Neural cell (in vitro differentiated cells): ENCODE measurements at regions not wholly inside any gene's neighbourhood (a gene's known extent, or its start where the extent isn't known, plus 50 kb on each side); places are given as distances from the start of the nearest gene placed in this dataset.

ENCODE experiments used
- EP300 ChIP-seq: fragments of 450-650 bp; conservative IDR thresholded peaks from 2 replicates; pipeline ENCODE4 v1.6.1; 2014; ENCODE audit warnings: antibody characterized with exemption, mild to moderate bottlenecking, moderate library complexity; ENCODE audit not compliant: poor library complexity, severe bottlenecking
- EZH2 ChIP-seq: fragments of 200-600, 300-800 bp; shearing (Covaris generic), sonication (generic); IDR thresholded peaks from 2 replicates; pipeline ENCODE4 v1.6.1; 2014; ENCODE audit warnings: antibody characterized with exemption, low read length, borderline replicate concordance, mild to moderate bottlenecking; ENCODE audit not compliant: insufficient read depth, poor library complexity, severe bottlenecking
- MXI1 ChIP-seq: fragments of 450-650 bp; conservative IDR thresholded peaks from 2 replicates; pipeline ENCODE4 v1.6.1; 2014; ENCODE audit warnings: antibody characterized with exemption, mild to moderate bottlenecking; ENCODE audit not compliant: poor library complexity, severe bottlenecking
- POLR2AphosphoS5 ChIP-seq: IDR thresholded peaks from 2 replicates; pipeline ENCODE4 v1.6.1; 2012
- RAD21 ChIP-seq: fragments of 450-650 bp; conservative IDR thresholded peaks from 2 replicates; pipeline ENCODE4 v1.6.1; 2014; ENCODE audit warnings: antibody characterized with exemption, mild to moderate bottlenecking, moderate library complexity
- SMC3 ChIP-seq: fragments of 450-650 bp; conservative IDR thresholded peaks from 2 replicates; pipeline ENCODE4 v1.6.1; 2014; ENCODE audit warnings: antibody characterized with exemption, mild to moderate bottlenecking, moderate library complexity; ENCODE audit not compliant: poor library complexity
- TAF1 ChIP-seq: IDR thresholded peaks from 2 replicates; pipeline ENCODE4 v1.6.1; 2012; ENCODE audit warnings: low read depth
- TF ChIP-seq, protein P1 (sequence below): fragments of 450-650 bp; IDR thresholded peaks from 2 replicates; pipeline ENCODE4 v1.5.1; 2014; ENCODE audit warnings: antibody characterized with exemption, mild to moderate bottlenecking, moderate library complexity; ENCODE audit not compliant: poor library complexity, severe bottlenecking
- TF ChIP-seq, protein P2 (sequence below): IDR thresholded peaks from 2 replicates; pipeline ENCODE4 v1.6.1; 2012; ENCODE audit warnings: borderline replicate concordance

DNA sequence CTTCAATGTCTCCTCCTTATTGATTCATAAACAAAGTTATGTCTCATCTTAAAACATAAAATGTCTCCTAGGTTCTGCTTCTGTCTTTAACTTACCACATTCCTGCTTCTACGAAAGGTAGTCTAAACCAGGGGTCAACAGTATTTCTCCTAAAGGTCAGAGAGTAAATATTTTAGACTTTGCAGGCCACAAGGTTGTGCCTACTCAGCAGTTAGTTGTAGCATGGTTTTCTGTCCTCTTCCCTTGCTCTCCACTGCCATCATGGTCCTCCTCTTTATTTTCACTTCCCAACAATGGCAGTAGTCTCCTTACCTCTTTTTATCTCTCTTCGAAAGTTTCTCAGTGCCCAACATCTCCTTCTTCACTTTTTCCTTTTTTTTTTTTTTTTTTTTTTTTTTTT is 68.3 kb upstream of the LRP1B start:
- TF ChIP-seq, protein P1, sequence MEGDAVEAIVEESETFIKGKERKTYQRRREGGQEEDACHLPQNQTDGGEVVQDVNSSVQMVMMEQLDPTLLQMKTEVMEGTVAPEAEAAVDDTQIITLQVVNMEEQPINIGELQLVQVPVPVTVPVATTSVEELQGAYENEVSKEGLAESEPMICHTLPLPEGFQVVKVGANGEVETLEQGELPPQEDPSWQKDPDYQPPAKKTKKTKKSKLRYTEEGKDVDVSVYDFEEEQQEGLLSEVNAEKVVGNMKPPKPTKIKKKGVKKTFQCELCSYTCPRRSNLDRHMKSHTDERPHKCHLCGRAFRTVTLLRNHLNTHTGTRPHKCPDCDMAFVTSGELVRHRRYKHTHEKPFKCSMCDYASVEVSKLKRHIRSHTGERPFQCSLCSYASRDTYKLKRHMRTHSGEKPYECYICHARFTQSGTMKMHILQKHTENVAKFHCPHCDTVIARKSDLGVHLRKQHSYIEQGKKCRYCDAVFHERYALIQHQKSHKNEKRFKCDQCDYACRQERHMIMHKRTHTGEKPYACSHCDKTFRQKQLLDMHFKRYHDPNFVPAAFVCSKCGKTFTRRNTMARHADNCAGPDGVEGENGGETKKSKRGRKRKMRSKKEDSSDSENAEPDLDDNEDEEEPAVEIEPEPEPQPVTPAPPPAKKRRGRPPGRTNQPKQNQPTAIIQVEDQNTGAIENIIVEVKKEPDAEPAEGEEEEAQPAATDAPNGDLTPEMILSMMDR = no peak
- TF ChIP-seq MXI1 = no peak
- TF ChIP-seq EP300 = no peak
- no peak for TF ChIP-seq EZH2
- TF ChIP-seq, protein P2, sequence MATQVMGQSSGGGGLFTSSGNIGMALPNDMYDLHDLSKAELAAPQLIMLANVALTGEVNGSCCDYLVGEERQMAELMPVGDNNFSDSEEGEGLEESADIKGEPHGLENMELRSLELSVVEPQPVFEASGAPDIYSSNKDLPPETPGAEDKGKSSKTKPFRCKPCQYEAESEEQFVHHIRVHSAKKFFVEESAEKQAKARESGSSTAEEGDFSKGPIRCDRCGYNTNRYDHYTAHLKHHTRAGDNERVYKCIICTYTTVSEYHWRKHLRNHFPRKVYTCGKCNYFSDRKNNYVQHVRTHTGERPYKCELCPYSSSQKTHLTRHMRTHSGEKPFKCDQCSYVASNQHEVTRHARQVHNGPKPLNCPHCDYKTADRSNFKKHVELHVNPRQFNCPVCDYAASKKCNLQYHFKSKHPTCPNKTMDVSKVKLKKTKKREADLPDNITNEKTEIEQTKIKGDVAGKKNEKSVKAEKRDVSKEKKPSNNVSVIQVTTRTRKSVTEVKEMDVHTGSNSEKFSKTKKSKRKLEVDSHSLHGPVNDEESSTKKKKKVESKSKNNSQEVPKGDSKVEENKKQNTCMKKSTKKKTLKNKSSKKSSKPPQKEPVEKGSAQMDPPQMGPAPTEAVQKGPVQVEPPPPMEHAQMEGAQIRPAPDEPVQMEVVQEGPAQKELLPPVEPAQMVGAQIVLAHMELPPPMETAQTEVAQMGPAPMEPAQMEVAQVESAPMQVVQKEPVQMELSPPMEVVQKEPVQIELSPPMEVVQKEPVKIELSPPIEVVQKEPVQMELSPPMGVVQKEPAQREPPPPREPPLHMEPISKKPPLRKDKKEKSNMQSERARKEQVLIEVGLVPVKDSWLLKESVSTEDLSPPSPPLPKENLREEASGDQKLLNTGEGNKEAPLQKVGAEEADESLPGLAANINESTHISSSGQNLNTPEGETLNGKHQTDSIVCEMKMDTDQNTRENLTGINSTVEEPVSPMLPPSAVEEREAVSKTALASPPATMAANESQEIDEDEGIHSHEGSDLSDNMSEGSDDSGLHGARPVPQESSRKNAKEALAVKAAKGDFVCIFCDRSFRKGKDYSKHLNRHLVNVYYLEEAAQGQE = no peak
- no peak for TF ChIP-seq POLR2AphosphoS5
- no peak for TF ChIP-seq RAD21
- no peak for TF ChIP-seq TAF1
- no peak for TF ChIP-seq SMC3
